GM06990 (cell line): ENCODE measurements at regions not wholly inside any gene's neighbourhood (a gene's known extent, or its start where the extent isn't known, plus 50 kb on each side); places are given as distances from the start of the nearest gene placed in this dataset.

ENCODE experiments used
- DNase-seq: peaks from one replicate; pipeline ENCODE4 v3.0.0-alpha.2; 2011; ENCODE audit not compliant: insufficient read length; ENCODE audit errors: extremely low read depth
- H3K27me3 ChIP-seq: replicated peaks from 2 replicates; pipeline ENCODE4 v1.6.0; 2011; ENCODE audit warnings: low read length; ENCODE audit not compliant: control insufficient read depth, insufficient read depth
- H3K36me3 ChIP-seq: 2 replicates; pipeline ENCODE4 v1.5.1; 2011; ENCODE audit warnings: low read length; ENCODE audit not compliant: control insufficient read depth, insufficient read depth
- H3K4me3 ChIP-seq: replicated peaks from 2 replicates; pipeline ENCODE4 v1.5.1; 2011; ENCODE audit warnings: low read depth, mild to moderate bottlenecking, control low read depth, low read length
- CTCF ChIP-seq: IDR thresholded peaks from 2 replicates; pipeline ENCODE4 v1.5.1; 2011; ENCODE audit warnings: low read length, control low read depth, mild to moderate bottlenecking, inconsistent platforms; ENCODE audit not compliant: insufficient read depth, poor library complexity, severe bottlenecking

- no peak for DNase-seq
- Histone ChIP-seq H3K36me3 (no peaks in the 10 kb centered on the region), H3K27me3 (no peaks in the 10 kb centered on the region), H3K4me3 (no peak overlapping the region)
- no peak for TF ChIP-seq CTCF
Observed at GRCh38 chr4:136558940-136559494, 973.3 kb downstream of the PCDH18 start.

GRCh38 chr4:136557396-136557795 is 974.9 kb downstream of the PCDH18 start:
- no peaks in the 10 kb centered on the region for H3K27me3 ChIP-seq
- DNase-seq = no peak
- no peak overlapping the region for H3K4me3 ChIP-seq
- H3K36me3 ChIP-seq = no peaks in the 10 kb centered on the region
- TF ChIP-seq CTCF = no peak

- no peaks in the 10 kb centered on the region for H3K27me3 ChIP-seq
- no peak for TF ChIP-seq CTCF
Observed at GRCh38 chr4:136554033-136554432, 978.3 kb downstream of the PCDH18 start.

GRCh38 chr4:136551753-136552152 is 980.5 kb downstream of the PCDH18 start:
- no peak overlapping the region for H3K4me3 ChIP-seq
- H3K36me3 ChIP-seq = no peaks in the 10 kb centered on the region
- no peak for TF ChIP-seq CTCF
- DNase-seq = no peak
- no peaks in the 10 kb centered on the region for H3K27me3 ChIP-seq

More at GRCh38 chr4:136554033-136554432, 978.3 kb downstream of the PCDH18 start:
- DNase-seq = no peak
- no peak overlapping the region for H3K4me3 ChIP-seq
- no peaks in the 10 kb centered on the region for H3K36me3 ChIP-seq

GRCh38 chr4:136540747-136541146 is 991.5 kb downstream of the PCDH18 start:
- TF ChIP-seq CTCF = no peak
- DNase-seq = no peak
- no peaks in the 10 kb centered on the region for H3K36me3 ChIP-seq

GRCh38 chr4:136528131-136528530 is 1004.2 kb downstream of the PCDH18 start:
- no peak for TF ChIP-seq CTCF
- H3K36me3 ChIP-seq = no peaks in the 10 kb centered on the region
- no peaks in the 10 kb centered on the region for H3K27me3 ChIP-seq
- DNase-seq = no peak
- no peak overlapping the region for H3K4me3 ChIP-seq

More at GRCh38 chr4:136540747-136541146, 991.5 kb downstream of the PCDH18 start:
- Histone ChIP-seq H3K4me3 (no peak overlapping the region), H3K27me3 (no peaks in the 10 kb centered on the region)
